ENCODE measurements at regions not wholly inside any gene's neighbourhood (a gene's known extent, or its start where the extent isn't known, plus 50 kb on each side); places are given as distances from the start of the nearest gene placed in this dataset.
"Not testable (repeated sequence)": the region's sequence is repeated elsewhere in the genome, so short reads cannot be mapped to it uniquely, and the experiment has no call there.

DNA sequence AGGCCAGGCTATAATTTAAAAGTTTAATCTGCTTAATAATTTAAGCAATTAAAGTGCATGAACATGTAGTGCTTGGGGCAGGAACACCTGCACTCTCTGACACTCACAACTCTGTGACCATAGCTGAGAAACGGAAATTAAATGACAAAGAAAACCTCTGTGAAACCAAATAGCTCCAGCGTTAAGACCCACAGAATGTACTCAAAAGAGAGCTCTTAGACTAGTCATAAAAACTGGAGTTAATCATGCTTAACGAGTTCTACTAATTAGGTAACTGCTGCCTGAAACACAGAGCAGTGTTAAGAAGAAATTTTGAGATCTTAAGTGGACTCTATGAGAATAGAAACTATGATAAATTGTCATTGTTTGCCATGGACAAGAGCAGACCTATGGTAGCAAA, 174.4 kb upstream of the SPIN4 start (continued):
- TF ChIP-seq, protein P1, sequence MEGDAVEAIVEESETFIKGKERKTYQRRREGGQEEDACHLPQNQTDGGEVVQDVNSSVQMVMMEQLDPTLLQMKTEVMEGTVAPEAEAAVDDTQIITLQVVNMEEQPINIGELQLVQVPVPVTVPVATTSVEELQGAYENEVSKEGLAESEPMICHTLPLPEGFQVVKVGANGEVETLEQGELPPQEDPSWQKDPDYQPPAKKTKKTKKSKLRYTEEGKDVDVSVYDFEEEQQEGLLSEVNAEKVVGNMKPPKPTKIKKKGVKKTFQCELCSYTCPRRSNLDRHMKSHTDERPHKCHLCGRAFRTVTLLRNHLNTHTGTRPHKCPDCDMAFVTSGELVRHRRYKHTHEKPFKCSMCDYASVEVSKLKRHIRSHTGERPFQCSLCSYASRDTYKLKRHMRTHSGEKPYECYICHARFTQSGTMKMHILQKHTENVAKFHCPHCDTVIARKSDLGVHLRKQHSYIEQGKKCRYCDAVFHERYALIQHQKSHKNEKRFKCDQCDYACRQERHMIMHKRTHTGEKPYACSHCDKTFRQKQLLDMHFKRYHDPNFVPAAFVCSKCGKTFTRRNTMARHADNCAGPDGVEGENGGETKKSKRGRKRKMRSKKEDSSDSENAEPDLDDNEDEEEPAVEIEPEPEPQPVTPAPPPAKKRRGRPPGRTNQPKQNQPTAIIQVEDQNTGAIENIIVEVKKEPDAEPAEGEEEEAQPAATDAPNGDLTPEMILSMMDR (conservative IDR thresholded peaks at IDR 0.05; ENCODE audit: low read depth in 2 of 2) = no peak
- no peak for TF ChIP-seq CREB1 (CRISPR knock-in tag; IDR thresholded peaks at IDR 0.05; ENCODE audit: low read depth)
- TF ChIP-seq ZNF331 (CRISPR knock-in tag; IDR thresholded peaks at IDR 0.05; ENCODE audit: low read depth) = no peak
- no peak for TF ChIP-seq STAT1 (IDR thresholded peaks at IDR 0.05; ENCODE audit: unreplicated experiment)
- no peak for TF ChIP-seq ETS1 (IDR thresholded peaks at IDR 0.05)
- no peak for TF ChIP-seq POLR2AphosphoS5 (IDR thresholded peaks at IDR 0.05; ENCODE audit: low read depth)

- not testable (repeated sequence) for H3K27ac Mint-ChIP-seq; H3K9me2 ChIP-seq (ENCODE audit: insufficient read depth); DNase-seq (ENCODE audit: low spot score); H3K4me2 ChIP-seq; H3K27me3 Mint-ChIP-seq (ENCODE audit: insufficient read depth, low read depth, poor library complexity); H3K27me3 ChIP-seq (ENCODE audit: insufficient read depth); H2AFZ ChIP-seq; ATAC-seq; H3K4me3 ChIP-seq; H3K27ac ChIP-seq (ENCODE audit: low read depth); H3F3A ChIP-seq (replicated peaks; ENCODE audit: low read depth); H3K4me1 ChIP-seq (ENCODE audit: insufficient read depth); H3K4me3 Mint-ChIP-seq; H3K4me1 Mint-ChIP-seq; H4K20me1 ChIP-seq (replicated peaks; ENCODE audit: insufficient read depth); H3K36me3 ChIP-seq (ENCODE audit: insufficient read depth); H3K79me2 ChIP-seq (replicated peaks; ENCODE audit: insufficient read depth)
- Mint-ChIP-seq H3K36me3 (ENCODE audit: low read depth) (peaks cover 12% of the 10 kb centered on the region; the same call in 2 of the 3 replicates), H3K9me3 (peaks cover 13% of the 10 kb centered on the region)
Measured at GRCh38 chrX:63519368-63519767, 168.2 kb upstream of the SPIN4 start.

GRCh38 chrX:63514569-63515080, 163.5 kb upstream of the SPIN4 start:
- no peaks in the 10 kb centered on the region; the same call in 1 of the 2 replicates for H3K36me3 ChIP-seq (ENCODE audit: insufficient read depth)
- H3K4me2 ChIP-seq = no peak overlapping the region
- ATAC-seq (no peak), DNase-seq (ENCODE audit: low spot score) (no peak)
- no peak overlapping the region for H3K27ac ChIP-seq (ENCODE audit: low read depth)
- H3K79me2 ChIP-seq (replicated peaks; ENCODE audit: insufficient read depth) = no peaks in the 10 kb centered on the region
- no peaks in the 10 kb centered on the region for H3K9me2 ChIP-seq (ENCODE audit: insufficient read depth)
- peaks cover 10% of the 10 kb centered on the region; the same call in 2 of the 3 replicates for H3K36me3 Mint-ChIP-seq (ENCODE audit: low read depth)
- no peak overlapping the region for H3K4me3 ChIP-seq
- H2AFZ ChIP-seq = no peak overlapping the region
- H4K20me1 ChIP-seq (replicated peaks; ENCODE audit: insufficient read depth) = no peaks in the 10 kb centered on the region
- no peak overlapping the region for H3K27ac Mint-ChIP-seq
- no peaks in the 10 kb centered on the region for H3K4me1 ChIP-seq (ENCODE audit: insufficient read depth)
- TF ChIP-seq NANOG (IDR thresholded peaks at IDR 0.05; ENCODE audit: borderline replicate concordance) = no peak
- TF ChIP-seq ZNF462 (CRISPR knock-in tag; IDR thresholded peaks at IDR 0.05) = no peak
- no peak for TF ChIP-seq ZNF114 (CRISPR knock-in tag; IDR thresholded peaks at IDR 0.05)
- H3K9me3 Mint-ChIP-seq = peaks cover 7% of the 10 kb centered on the region; the same call in 2 of the 3 replicates
- H3K27me3 ChIP-seq (ENCODE audit: insufficient read depth) = no peaks in the 10 kb centered on the region
- H3F3A ChIP-seq (replicated peaks; ENCODE audit: low read depth) = no peaks in the 10 kb centered on the region
- no peaks in the 10 kb centered on the region for H3K27me3 Mint-ChIP-seq (ENCODE audit: insufficient read depth, low read depth, poor library complexity)
- no peak overlapping the region for H3K4me3 Mint-ChIP-seq
- H3K4me1 Mint-ChIP-seq = peaks cover 2% of the 10 kb centered on the region; the same call in 2 of the 3 replicates

Data from GM23338 (cell line).